Upper lobe of left lung (tissue), 6 donors: ENCODE measurements at regions not wholly inside any gene's neighbourhood (a gene's known extent, or its start where the extent isn't known, plus 50 kb on each side); places are given as distances from the start of the nearest gene placed in this dataset.

ENCODE experiments used
- ATAC-seq, 2 donors: fragments of 200-7000 bp; cut with Tn5 transposase; one replicate each; pipeline ENCODE4 v1.9.1; 2022; ENCODE audit warnings: mild to moderate bottlenecking in 2 of 2, moderate library complexity in 2 of 2; ENCODE audit not compliant: low FRiP score in 2 of 2
- DNase-seq, 2 donors: peaks; one replicate each; pipeline ENCODE4 v3.0.0-alpha.2; 2019 to 2020
- H3K27ac ChIP-seq, 4 donors: fragments of 200-600 bp; sonication (generic); one replicate each; pipeline ENCODE4 v1.5.1; 2016 to 2019
- H3K27me3 ChIP-seq, 4 donors: fragments of 200-600 bp; sonication (generic); one replicate each; pipeline ENCODE4 v1.5.1; 2017 to 2019
- H3K36me3 ChIP-seq, 4 donors: fragments of 200-600 bp; sonication (generic); one replicate each; pipeline ENCODE4 v1.5.1; 2016 to 2019
- H3K4me1 ChIP-seq, 4 donors: fragments of 200-600 bp; sonication (generic); one replicate each; pipeline ENCODE4 v1.5.1; 2018 to 2019
- H3K4me3 ChIP-seq, 4 donors: fragments of 200-600 bp; sonication (generic); one replicate each; pipeline ENCODE4 v1.5.1; 2017 to 2019; ENCODE audit warnings: mild to moderate bottlenecking in 2 of 4, moderate library complexity in 1 of 4
- H3K9me3 ChIP-seq, 4 donors: fragments of 200-600 bp; sonication (generic); one replicate each; pipeline ENCODE4 v1.5.1; 2018 to 2019
- CTCF ChIP-seq, 6 experiments: fragments of 450-650 bp in 4 of 6; fragments of 200-600 bp in 2 of 6; sonication (generic) in 2 of 6; IDR thresholded peaks; one replicate each; pipeline ENCODE4 v1.5.1; 2016 to 2019; ENCODE audit warnings: antibody characterized with exemption in 6 of 6
- EP300 ChIP-seq, 4 donors: sonication (generic); formaldehyde crosslinking; IDR thresholded peaks; one replicate each; pipeline ENCODE4 v1.5.1; 2017; ENCODE audit warnings: antibody characterized with exemption in 4 of 4, control low read depth in 2 of 4
- POLR2A ChIP-seq, 4 donors: fragments of 450-650 bp; IDR thresholded peaks; one replicate each; pipeline ENCODE4 v1.5.1; 2016 to 2017; ENCODE audit warnings: antibody characterized with exemption in 4 of 4, mild to moderate bottlenecking in 2 of 4
- POLR2AphosphoS5 ChIP-seq, 2 donors: sonication (generic); formaldehyde crosslinking; IDR thresholded peaks; one replicate each; pipeline ENCODE4 v1.5.1; 2017; ENCODE audit warnings: antibody characterized with exemption in 2 of 2
- WGBS, 2 donors: methylation state at CpG; one replicate each; pipeline ENCODE4 v1.1.5; 2017 to 2018; 5-methylcytosine and 5-hydroxymethylcytosine counted together
- donor health status: DM: no; HTN: no; CAD: no; lungs with moderate emphysema.
- donor health status: DM: no; HTN: yes; CAD: no; lungs with severe emphysema.

- TF ChIP-seq EP300 (IDR thresholded peaks at IDR 0.05) = no peak
- TF ChIP-seq CTCF (IDR thresholded peaks at IDR 0.05) = peak in 4 of 6 experiments; percentile 22 to 73 (median 64)
- ATAC-seq (no peak), DNase-seq (no peak)
- no peaks in the 10 kb centered on the region for H3K36me3 ChIP-seq
- WGBS, 2 donors = 36 to 45% methylated on average over 5 of the region's 5 CpGs
- no peak overlapping the region for H3K4me3 ChIP-seq
- no peaks in the 10 kb centered on the region for H3K9me3 ChIP-seq
- no peaks in the 10 kb centered on the region for H3K27me3 ChIP-seq
- H3K27ac ChIP-seq = no peak overlapping the region
- no peaks in the 10 kb centered on the region for H3K4me1 ChIP-seq
These were observed 78.3 kb upstream of the CTNNBL1 start for GRCh38 chr20:37615340-37616109.

DNA sequence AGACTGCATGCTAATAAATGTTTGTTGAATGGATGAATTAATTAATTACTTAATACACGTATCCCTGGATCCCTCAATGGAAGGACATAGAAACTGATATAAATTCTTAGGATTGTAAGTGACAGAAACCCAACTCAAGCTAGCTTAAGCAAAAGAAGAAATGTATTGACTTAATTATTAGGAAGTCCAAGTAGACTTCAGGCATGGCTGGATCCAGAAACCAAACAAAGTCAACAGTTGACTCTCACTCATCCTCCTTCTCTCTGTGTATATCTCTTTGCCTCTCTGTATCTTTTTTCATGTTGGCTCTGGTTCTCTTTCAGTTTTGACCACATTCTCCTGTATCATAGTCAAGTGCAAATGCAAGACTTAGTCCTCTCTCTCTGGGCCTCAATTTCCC is 82.0 kb upstream of the CTNNBL1 start:
- Histone ChIP-seq H3K4me3 (no peak overlapping the region), H3K9me3 (no peaks in the 10 kb centered on the region), H3K36me3 (no peaks in the 10 kb centered on the region), H3K4me1 (no peaks in the 10 kb centered on the region), H3K27me3 (no peaks in the 10 kb centered on the region), H3K27ac (no peak overlapping the region)
- no peak for DNase-seq
- no peak for TF ChIP-seq CTCF (IDR thresholded peaks at IDR 0.05)
- TF ChIP-seq POLR2A (IDR thresholded peaks at IDR 0.05) = no peak
- TF ChIP-seq EP300 (IDR thresholded peaks at IDR 0.05) = no peak
- TF ChIP-seq POLR2AphosphoS5 (IDR thresholded peaks at IDR 0.05) = no peak
- ATAC-seq = no peak
- 85 to 89% methylated on average over 1 of the region's 1 CpG for WGBS, 2 donors

DNA sequence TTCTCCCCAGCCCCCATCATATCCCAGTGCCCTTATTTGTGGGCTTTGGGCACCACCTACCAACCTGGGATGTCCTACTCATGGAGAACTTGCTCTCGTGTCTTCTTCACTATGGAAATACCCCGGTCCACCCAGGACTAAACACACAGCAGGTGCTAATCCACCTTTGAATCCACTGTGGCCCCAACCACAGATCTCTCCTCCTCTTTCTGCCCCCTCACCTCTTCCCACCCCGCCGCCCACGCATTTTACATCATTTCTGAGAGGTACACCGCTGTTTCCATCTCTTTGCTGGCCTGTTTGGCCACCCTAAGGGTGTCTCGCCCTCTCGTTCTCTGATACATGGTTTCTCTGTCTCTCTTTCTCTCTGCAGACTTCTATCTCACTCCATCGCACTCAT is 82.5 kb upstream of the CTNNBL1 start:
- TF ChIP-seq CTCF (IDR thresholded peaks at IDR 0.05) (no peak), POLR2AphosphoS5 (IDR thresholded peaks at IDR 0.05) (no peak), POLR2A (IDR thresholded peaks at IDR 0.05) (no peak), EP300 (IDR thresholded peaks at IDR 0.05) (no peak)

DNA sequence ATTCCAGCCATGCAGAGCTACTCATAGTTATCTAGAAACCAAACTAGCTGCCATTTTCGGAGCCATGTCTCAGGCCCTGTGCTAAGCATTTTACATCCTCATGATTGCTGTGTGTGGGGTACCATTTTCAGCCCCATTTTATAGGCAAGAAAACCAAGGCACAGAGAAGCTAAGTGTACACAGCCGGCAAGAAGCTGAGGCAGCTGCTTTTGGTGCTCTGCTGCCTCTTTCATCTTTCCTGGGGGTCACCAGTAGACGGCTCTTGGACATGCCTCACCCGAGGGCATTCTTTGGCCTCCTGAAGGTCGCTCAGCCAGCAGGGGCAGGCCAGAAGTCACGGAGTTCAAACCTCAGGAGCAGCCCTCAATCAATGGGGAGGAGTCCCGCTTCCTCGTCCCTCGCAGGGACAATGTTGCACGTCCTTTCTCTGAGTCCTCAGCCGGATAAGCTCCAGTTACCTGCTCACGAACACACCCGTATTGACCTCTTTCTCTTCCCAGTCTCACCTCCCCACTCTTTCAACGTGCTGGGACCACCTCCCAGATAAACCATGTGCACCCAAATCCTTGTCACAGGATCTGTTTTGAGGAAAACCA is 82.6 kb upstream of the BLCAP start:
- Histone ChIP-seq H3K27me3 (no peaks in the 10 kb centered on the region), H3K27ac (no peak overlapping the region), H3K36me3 (no peaks in the 10 kb centered on the region), H3K9me3 (no peaks in the 10 kb centered on the region), H3K4me3 (no peak overlapping the region), H3K4me1 (no peaks in the 10 kb centered on the region)
- TF ChIP-seq EP300 (IDR thresholded peaks at IDR 0.05) = no peak
- no peak for TF ChIP-seq CTCF (IDR thresholded peaks at IDR 0.05)
- TF ChIP-seq POLR2AphosphoS5 (IDR thresholded peaks at IDR 0.05) = no peak
- no peak for TF ChIP-seq POLR2A (IDR thresholded peaks at IDR 0.05)
- DNase-seq (no peak), ATAC-seq (no peak)
- 49 to 67% methylated on average over 13 to 14 of the region's 14 CpGs for WGBS, 2 donors

More for the DNA sequence above, 82.5 kb upstream of the CTNNBL1 start:
- DNase-seq (no peak), ATAC-seq (no peak)
- Histone ChIP-seq H3K4me1 (no peaks in the 10 kb centered on the region), H3K4me3 (no peak overlapping the region), H3K36me3 (no peaks in the 10 kb centered on the region), H3K9me3 (no peaks in the 10 kb centered on the region), H3K27me3 (no peaks in the 10 kb centered on the region), H3K27ac (no peak overlapping the region)
- WGBS, 2 donors = 68 to 87% methylated on average over 9 of the region's 9 CpGs

DNA sequence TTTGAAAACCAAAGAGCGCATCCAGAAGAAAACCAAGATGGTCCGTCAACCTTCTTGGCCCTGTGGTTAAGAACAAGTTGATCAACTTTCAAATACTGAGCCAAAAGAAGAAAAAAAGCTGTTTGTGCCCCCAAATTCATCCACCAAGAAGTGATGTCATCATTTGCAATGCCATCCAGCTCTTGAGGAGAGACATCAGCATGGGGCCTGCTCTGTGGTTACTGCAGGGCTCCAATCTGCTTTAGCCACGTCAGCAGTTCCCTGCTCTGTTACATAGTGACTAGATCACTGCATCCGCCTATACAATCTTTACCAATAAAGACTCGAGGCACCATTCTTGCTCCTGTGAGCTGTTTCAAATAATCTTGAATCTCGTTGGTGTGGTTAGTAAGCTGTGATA is 75.0 kb upstream of the BLCAP start:
- H3K27ac ChIP-seq = no peak overlapping the region
- peaks cover 0 to 4% (median 0%) of the 10 kb centered on the region in 4 donors for H3K4me1 ChIP-seq
- no peaks in the 10 kb centered on the region for H3K36me3 ChIP-seq
- no peaks in the 10 kb centered on the region for H3K9me3 ChIP-seq
- TF ChIP-seq POLR2AphosphoS5 (IDR thresholded peaks at IDR 0.05) (no peak), CTCF (IDR thresholded peaks at IDR 0.05) (no peak), POLR2A (IDR thresholded peaks at IDR 0.05) (no peak), EP300 (IDR thresholded peaks at IDR 0.05) (no peak)
- DNase-seq = no peak
- ATAC-seq = no peak
- H3K27me3 ChIP-seq = peaks cover 0 to 5% (median 2%) of the 10 kb centered on the region in 4 donors
- WGBS, 2 donors = 73 to 77% methylated on average over 6 of the region's 6 CpGs
- H3K4me3 ChIP-seq = no peak overlapping the region
